ENCODE measurements at regions not wholly inside any gene's neighbourhood (a gene's known extent, or its start where the extent isn't known, plus 50 kb on each side); places are given as distances from the start of the nearest gene placed in this dataset.

GRCh38 chr22:22803285-22803853 is 84.2 kb upstream of the IGLL5 start:
- no peak overlapping the region for H2BK20ac ChIP-seq (ENCODE audit: low read depth, low read length, poor library complexity, severe bottlenecking)
- H3K9me3 Mint-ChIP-seq = no peaks in the 10 kb centered on the region
- H3K9ac ChIP-seq (ENCODE audit: extremely low read depth, insufficient read length, low read length) = no peak overlapping the region
- H4K91ac ChIP-seq (ENCODE audit: insufficient read length, low read depth, low read length) = no peak overlapping the region
- no peak overlapping the region for H2AK5ac ChIP-seq (ENCODE audit: insufficient read length, low read length)
- H3K27me3 ChIP-seq (ENCODE audit: insufficient read depth, low read length) = peaks cover 12% of the 10 kb centered on the region; the same call in 1 of the 2 replicates
- H3K18ac ChIP-seq (ENCODE audit: insufficient read length, low read depth, low read length) = no peak overlapping the region
- H3K23ac ChIP-seq (ENCODE audit: insufficient read length, low read depth, low read length) = no peak overlapping the region
- H4K8ac ChIP-seq (replicated peaks; ENCODE audit: insufficient read length, low read depth, low read length) = no peak overlapping the region
- no peaks in the 10 kb centered on the region for H3K79me2 ChIP-seq (ENCODE audit: insufficient read depth, low read length)
- H3K14ac ChIP-seq (ENCODE audit: insufficient read depth, low read length) = no peak overlapping the region
- no peak overlapping the region for H4K5ac ChIP-seq (ENCODE audit: insufficient read length, low read depth, low read length)
- H3K4me1 Mint-ChIP-seq = peaks cover 0 to 6% of the 10 kb centered on the region in 2 experiments; a peak in 2 of 4 replicates
- H3T11ph ChIP-seq (ENCODE audit: low read length) = no peak overlapping the region
- no peak overlapping the region for H3K56ac ChIP-seq (ENCODE audit: insufficient read length, low read depth, low read length)
- H2AFZ ChIP-seq (ENCODE audit: low read length) = no peak overlapping the region
- no peak overlapping the region for H3K4me3 Mint-ChIP-seq
- H2BK12ac ChIP-seq (ENCODE audit: insufficient read length, low read depth, low read length) = no peak overlapping the region
- H3K9me3 ChIP-seq (ENCODE audit: control insufficient read depth, low read depth, low read length) = no peaks in the 10 kb centered on the region
- H3K79me1 ChIP-seq (ENCODE audit: insufficient read depth, low read depth, low read length, poor library complexity, severe bottlenecking) = no peaks in the 10 kb centered on the region
- no peak overlapping the region for H3K4ac ChIP-seq (ENCODE audit: low read depth, low read length)
- TF ChIP-seq CTCF (conservative IDR thresholded peaks at IDR 0.05) = no peak
- WGBS (ENCODE audit: extremely low coverage, insufficient read length, low lambda C conversion rate) = no CpG with 5 or more reads among the region's 3 CpGs
- H2BK15ac ChIP-seq (ENCODE audit: low read depth, low read length) = no peak overlapping the region
- H3K27me3 Mint-ChIP-seq (ENCODE audit: low read depth) = peaks cover 98% of the 10 kb centered on the region
- no peaks in the 10 kb centered on the region for H3K4me1 ChIP-seq (ENCODE audit: insufficient read depth, low read length)
- H3K36me3 Mint-ChIP-seq (ENCODE audit: insufficient read depth in 1 of 3, low read depth in 3 of 3) = no peaks in the 10 kb centered on the region
- no peak overlapping the region for H2BK5ac ChIP-seq (ENCODE audit: insufficient read length, low read length)
- no peak overlapping the region for H3K27ac Mint-ChIP-seq
- H3K27ac ChIP-seq (ENCODE audit: insufficient read length, low read depth, low read length) = no peak overlapping the region
- H4K20me1 ChIP-seq (ENCODE audit: control insufficient read depth, insufficient read depth, insufficient read length) = no peaks in the 10 kb centered on the region
- H3K4me2 ChIP-seq (ENCODE audit: insufficient read depth, insufficient read length, low read length) = no peak overlapping the region
- no peak for DNase-seq
- no peak overlapping the region for H2BK120ac ChIP-seq (ENCODE audit: low read depth, low read length, poor library complexity, severe bottlenecking)
- no peaks in the 10 kb centered on the region for H3K23me2 ChIP-seq (ENCODE audit: insufficient read length, low read depth, low read length, poor library complexity, severe bottlenecking)
